ENCODE measurements at regions not wholly inside any gene's neighbourhood (a gene's known extent, or its start where the extent isn't known, plus 50 kb on each side); places are given as distances from the start of the nearest gene placed in this dataset.

DNA sequence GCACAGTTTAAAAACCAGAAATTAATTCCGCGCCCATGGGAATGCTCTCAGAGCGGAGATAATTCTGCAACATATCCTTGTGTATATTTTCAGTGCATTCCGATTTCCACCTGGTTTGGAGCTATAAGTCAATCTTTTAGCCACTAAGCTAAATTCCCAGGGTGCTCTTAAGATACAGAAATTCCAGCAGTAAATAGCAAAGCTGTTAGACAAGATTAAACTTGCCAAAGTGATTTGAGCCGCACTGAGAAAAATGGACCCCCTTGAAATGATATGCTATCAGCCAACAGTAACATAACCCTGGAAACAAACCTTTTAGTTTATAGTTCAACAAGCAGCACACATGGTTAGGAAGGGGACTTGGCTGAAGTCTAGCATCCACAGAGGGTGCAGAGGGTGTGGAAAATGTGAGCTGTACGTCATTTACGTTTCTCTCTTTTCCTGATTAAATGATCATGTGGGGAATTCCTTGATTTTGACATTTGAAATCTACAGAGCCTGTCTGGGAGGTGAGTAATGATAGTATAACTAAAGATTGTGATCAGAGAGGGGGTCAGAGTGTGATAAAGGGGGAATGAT is 99.8 kb upstream of the COPS8 start (continued):
- TF ChIP-seq, protein P1, sequence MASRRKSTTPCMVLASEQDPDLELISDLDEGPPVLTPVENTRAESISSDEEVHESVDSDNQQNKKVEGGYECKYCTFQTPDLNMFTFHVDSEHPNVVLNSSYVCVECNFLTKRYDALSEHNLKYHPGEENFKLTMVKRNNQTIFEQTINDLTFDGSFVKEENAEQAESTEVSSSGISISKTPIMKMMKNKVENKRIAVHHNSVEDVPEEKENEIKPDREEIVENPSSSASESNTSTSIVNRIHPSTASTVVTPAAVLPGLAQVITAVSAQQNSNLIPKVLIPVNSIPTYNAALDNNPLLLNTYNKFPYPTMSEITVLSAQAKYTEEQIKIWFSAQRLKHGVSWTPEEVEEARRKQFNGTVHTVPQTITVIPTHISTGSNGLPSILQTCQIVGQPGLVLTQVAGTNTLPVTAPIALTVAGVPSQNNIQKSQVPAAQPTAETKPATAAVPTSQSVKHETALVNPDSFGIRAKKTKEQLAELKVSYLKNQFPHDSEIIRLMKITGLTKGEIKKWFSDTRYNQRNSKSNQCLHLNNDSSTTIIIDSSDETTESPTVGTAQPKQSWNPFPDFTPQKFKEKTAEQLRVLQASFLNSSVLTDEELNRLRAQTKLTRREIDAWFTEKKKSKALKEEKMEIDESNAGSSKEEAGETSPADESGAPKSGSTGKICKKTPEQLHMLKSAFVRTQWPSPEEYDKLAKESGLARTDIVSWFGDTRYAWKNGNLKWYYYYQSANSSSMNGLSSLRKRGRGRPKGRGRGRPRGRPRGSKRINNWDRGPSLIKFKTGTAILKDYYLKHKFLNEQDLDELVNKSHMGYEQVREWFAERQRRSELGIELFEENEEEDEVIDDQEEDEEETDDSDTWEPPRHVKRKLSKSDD (CRISPR knock-in tag; IDR thresholded peaks at IDR 0.05; ENCODE audit: low read depth), result no peak
- TF ChIP-seq, protein P2, sequence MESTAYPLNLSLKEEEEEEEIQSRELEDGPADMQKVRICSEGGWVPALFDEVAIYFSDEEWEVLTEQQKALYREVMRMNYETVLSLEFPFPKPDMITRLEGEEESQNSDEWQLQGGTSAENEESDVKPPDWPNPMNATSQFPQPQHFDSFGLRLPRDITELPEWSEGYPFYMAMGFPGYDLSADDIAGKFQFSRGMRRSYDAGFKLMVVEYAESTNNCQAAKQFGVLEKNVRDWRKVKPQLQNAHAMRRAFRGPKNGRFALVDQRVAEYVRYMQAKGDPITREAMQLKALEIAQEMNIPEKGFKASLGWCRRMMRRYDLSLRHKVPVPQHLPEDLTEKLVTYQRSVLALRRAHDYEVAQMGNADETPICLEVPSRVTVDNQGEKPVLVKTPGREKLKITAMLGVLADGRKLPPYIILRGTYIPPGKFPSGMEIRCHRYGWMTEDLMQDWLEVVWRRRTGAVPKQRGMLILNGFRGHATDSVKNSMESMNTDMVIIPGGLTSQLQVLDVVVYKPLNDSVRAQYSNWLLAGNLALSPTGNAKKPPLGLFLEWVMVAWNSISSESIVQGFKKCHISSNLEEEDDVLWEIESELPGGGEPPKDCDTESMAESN (CRISPR knock-in tag; conservative IDR thresholded peaks at IDR 0.05), result no peak
- TF ChIP-seq ZNF543 (CRISPR knock-in tag; IDR thresholded peaks at IDR 0.05), result no peak

DNA sequence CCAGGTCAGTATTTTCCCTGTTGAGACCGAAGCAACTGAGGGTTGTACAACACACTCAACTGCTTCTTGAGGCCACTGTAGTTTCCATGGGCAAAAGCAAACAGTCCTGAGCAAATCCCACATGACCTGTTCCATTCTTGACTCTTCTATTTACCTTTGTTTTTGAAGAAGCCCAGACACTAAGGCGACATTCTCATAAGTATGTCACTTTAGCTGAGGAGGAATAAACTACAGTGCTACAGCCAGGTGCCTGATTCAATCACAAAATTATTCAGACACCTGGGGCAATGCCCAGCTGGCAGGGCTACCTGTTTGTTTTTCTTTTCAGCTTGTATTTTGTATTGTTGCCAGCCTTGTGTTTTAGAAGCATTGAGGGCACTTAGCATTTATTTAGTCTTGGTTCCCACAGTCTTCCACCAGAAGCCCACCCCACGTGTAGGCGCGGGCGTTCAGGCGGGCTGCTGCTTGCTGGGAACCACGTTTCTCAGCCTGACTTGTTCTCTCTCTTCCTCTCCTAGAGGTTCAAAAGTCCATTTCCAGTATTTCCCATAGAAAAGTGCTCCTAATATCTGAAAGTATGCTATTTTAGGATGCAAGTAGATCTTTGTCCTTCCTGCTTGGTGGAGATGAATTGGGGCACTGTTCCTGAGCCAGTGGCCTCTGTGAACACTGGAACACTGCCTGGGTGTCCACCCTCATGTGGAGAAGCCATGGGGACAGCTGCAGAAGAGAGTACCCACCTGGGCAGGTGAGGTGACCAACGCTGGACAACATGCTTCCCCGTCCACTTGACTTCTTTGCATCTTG is 99.0 kb upstream of the COPS8 start:
- no peak overlapping the region for H3K4me3 ChIP-seq (replicated peaks in 1 of 3; ENCODE audit: insufficient read depth in 1 of 3, low read depth in 2 of 3, low read length in 3 of 3)
- ChIA-PET CTCF (ENCODE audit: low intra/inter-chr PET ratio, low total read pairs) (no interaction called here), POLR2A (no interaction called here)
- DNase-seq (ENCODE audit: low spot score) (no peak), FAIRE-seq (no peak), ATAC-seq (no peak)
- BruUV-seq (replicated peaks), result no TSS peak
- no peaks in the 10 kb centered on the region for H4K20me1 ChIP-seq (ENCODE audit: insufficient read depth, low read length)
- H3K4me1 ChIP-seq (ENCODE audit: insufficient read depth, low read length), result peaks cover 39% of the 10 kb centered on the region
- H2AFZ ChIP-seq (ENCODE audit: low read length), result no peak overlapping the region
- peaks cover 1 to 16% of the 10 kb centered on the region in 2 experiments; a peak in 2 of 5 replicates for H3K27me3 ChIP-seq (ENCODE audit: control insufficient read depth in 1 of 2, insufficient read depth in 2 of 2, low read length in 2 of 2)
- in situ Hi-C loops (cut with HindIII; ENCODE audit: extremely low pct_ligation_motif_present, low pct_unique_long_range_greater_than_20kb), result no loop called here
- H3K27ac ChIP-seq (ENCODE audit: extremely low read length, insufficient read depth, low read length), result no peak overlapping the region
- 56% methylated on average over 8 of the region's 10 CpGs for WGBS (ENCODE audit: low lambda C conversion rate)
- H3K9me3 ChIP-seq (ENCODE audit: low read length), result no peaks in the 10 kb centered on the region
- no peak overlapping the region for H3K9ac ChIP-seq (ENCODE audit: insufficient read depth, low read depth, low read length)
- H3K79me2 ChIP-seq (ENCODE audit: insufficient read depth, low read length), result no peaks in the 10 kb centered on the region
- H3K4me2 ChIP-seq (ENCODE audit: low read depth, low read length), result peak overlapping the region; percentile 5; the same call in 1 of the 2 replicates
- intact Hi-C loops (cut with micrococcal nuclease; ENCODE audit: unreplicated experiment), result no loop called here
- no peaks in the 10 kb centered on the region for H3K36me3 ChIP-seq (replicated peaks in 1 of 2; ENCODE audit: control insufficient read depth in 1 of 2, insufficient read depth in 2 of 2, low read length in 2 of 2)
- TF ChIP-seq SALL1 (CRISPR knock-in tag; IDR thresholded peaks at IDR 0.05) (0 out of 2 replicates have a peak, but pooled peaks have one; percentile 22), BORCS8-MEF2B (CRISPR knock-in tag; IDR thresholded peaks at IDR 0.05) (no peak), ZNF570 (CRISPR knock-in tag; IDR thresholded peaks at IDR 0.05; ENCODE audit: borderline replicate concordance) (no peak), RARG (CRISPR knock-in tag; IDR thresholded peaks at IDR 0.05; ENCODE audit: low read depth) (no peak), ZNF124 (CRISPR knock-in tag; IDR thresholded peaks at IDR 0.05) (no peak), SKI (IDR thresholded peaks at IDR 0.05; ENCODE audit: partially characterized antibody) (no peak), ZNF562 (CRISPR knock-in tag; IDR thresholded peaks at IDR 0.05; ENCODE audit: borderline replicate concordance) (no peak), PHF5A (CRISPR knock-in tag; IDR thresholded peaks at IDR 0.05; ENCODE audit: low read depth, unreplicated experiment) (no peak), ZNF317 (CRISPR knock-in tag; IDR thresholded peaks at IDR 0.05) (0 out of 2 replicates have a peak, but pooled peaks have one; percentile 54)
- TF ChIP-seq, protein P3, sequence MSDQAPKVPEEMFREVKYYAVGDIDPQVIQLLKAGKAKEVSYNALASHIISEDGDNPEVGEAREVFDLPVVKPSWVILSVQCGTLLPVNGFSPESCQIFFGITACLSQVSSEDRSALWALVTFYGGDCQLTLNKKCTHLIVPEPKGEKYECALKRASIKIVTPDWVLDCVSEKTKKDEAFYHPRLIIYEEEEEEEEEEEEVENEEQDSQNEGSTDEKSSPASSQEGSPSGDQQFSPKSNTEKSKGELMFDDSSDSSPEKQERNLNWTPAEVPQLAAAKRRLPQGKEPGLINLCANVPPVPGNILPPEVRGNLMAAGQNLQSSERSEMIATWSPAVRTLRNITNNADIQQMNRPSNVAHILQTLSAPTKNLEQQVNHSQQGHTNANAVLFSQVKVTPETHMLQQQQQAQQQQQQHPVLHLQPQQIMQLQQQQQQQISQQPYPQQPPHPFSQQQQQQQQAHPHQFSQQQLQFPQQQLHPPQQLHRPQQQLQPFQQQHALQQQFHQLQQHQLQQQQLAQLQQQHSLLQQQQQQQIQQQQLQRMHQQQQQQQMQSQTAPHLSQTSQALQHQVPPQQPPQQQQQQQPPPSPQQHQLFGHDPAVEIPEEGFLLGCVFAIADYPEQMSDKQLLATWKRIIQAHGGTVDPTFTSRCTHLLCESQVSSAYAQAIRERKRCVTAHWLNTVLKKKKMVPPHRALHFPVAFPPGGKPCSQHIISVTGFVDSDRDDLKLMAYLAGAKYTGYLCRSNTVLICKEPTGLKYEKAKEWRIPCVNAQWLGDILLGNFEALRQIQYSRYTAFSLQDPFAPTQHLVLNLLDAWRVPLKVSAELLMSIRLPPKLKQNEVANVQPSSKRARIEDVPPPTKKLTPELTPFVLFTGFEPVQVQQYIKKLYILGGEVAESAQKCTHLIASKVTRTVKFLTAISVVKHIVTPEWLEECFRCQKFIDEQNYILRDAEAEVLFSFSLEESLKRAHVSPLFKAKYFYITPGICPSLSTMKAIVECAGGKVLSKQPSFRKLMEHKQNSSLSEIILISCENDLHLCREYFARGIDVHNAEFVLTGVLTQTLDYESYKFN (CRISPR knock-in tag; conservative IDR thresholded peaks at IDR 0.05), result peak; percentile 58

Data from HepG2 (cell line).